NCI-H748 (cell line): ENCODE measurements at regions not wholly inside any gene's neighbourhood (a gene's known extent, or its start where the extent isn't known, plus 50 kb on each side); places are given as distances from the start of the nearest gene placed in this dataset.

Experiments
- DNase-seq: peaks from one replicate; lab custom pipeline; 2025; ENCODE audit not compliant: unreplicated experiment; lab: John Stamatoyannopoulos, UW

GRCh38 chr13:107141767-107142166 lies 573.8 kb upstream of the ARGLU1 start:
- DNase-seq, result no peak

DNA sequence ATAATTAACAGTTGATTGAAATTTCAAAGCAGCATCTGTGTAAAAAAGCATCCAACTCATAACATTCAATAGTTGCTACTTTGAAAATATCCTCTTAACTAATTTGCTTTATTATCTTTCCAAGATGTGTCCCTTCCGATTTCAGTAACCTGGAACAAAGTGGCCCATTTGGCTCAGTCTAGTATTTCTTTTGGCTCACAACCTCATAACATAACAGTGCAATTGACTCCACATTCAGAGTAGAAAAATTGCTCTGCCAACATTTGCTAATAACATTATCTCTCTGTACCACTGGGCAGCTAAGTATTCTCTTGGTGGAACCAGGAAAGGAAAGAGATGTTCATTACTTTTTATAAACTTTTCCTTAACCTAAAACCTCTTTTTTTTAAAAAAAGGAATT lies 571.1 kb upstream of the ARGLU1 start:
- DNase-seq, result no peak

DNA sequence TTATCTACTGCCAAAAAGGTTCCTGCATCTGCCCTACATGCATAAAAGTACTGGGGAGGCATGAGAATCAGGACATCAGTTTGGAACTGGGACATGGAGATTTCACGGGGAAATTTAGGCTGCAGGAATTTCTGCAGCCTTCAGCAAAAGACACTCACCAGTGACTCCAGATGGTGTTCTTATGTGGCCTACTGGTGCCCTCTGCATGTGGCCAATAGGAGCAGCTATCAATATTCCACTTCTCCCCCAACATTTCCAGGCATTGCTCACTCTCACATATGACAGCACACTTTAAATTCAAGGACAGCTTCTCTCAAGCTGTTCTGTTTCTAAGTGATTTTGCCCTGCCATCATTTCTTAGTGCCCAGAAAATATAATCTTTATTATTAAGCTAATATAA lies 570.5 kb upstream of the ARGLU1 start:
- DNase-seq, result no peak

DNA sequence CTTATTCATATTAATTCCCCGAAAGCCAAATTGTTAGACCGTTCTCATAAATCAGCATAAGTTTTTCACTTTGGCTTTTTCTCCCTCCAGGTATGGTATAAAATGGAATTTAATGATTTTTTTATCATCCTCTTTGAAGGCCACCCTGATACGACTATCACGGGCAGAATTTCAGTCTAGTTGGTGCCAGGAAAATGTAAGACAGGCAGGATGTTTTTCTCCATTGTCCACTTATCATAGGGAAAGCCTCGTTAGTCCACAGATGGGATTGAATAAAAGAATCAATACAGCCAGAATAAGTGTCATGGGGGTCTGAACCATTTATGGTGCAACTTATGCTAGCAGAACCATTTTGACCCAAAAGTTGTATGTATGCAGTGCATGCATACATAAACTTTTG lies 566.0 kb upstream of the ARGLU1 start:
- DNase-seq, result no peak

GRCh38 chr13:107130566-107130965 lies 562.6 kb upstream of the ARGLU1 start:
- no peak for DNase-seq

DNA sequence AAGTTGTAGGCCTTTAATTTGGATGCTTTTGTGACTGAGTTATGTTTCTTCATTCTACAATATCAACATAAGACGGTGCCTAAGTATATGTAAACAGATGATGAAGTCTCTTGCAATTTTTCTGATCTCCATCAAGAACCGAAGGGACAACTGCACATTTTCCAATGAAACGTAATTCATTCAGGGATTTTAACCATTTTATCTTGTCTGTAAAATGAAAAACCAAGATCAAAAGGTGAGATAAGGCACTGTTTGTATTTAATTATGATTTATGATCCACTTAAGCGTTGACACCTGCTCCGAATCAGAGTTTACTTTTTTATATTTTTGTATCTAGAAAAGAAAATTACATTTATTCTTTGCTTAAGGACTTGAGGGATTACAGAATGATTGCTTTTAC lies 556.8 kb upstream of the ARGLU1 start:
- no peak for DNase-seq

- peak; percentile 49 for DNase-seq
Measured at GRCh38 chr13:107124129-107124718, 556.3 kb upstream of the ARGLU1 start.

DNA sequence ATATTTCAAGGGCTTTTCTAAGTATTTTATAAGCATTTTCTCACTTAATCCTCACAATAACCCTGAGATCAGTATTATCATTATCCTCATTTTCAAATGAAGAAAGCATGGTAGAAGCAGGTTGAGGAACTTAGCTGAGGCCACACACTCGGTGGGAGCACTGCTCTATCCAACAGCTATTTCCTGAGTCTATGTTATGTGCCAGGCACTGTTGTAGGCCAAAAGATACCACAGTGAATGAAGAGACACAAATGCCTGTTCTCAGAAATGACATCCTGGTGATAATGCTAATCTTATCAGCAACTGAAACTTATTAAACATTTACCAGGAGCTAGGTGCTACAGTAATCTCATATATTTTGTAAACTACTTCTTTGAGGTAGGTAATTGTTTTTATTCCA lies 553.9 kb upstream of the ARGLU1 start:
- no peak for DNase-seq

- no peak for DNase-seq
Measured at GRCh38 chr13:107119989-107120881, 552.3 kb upstream of the ARGLU1 start.

GRCh38 chr13:107118506-107118905 lies 550.6 kb upstream of the ARGLU1 start:
- DNase-seq, result peak; percentile 9

GRCh38 chr13:107117327-107118012 lies 549.5 kb upstream of the ARGLU1 start:
- DNase-seq, result no peak

DNA sequence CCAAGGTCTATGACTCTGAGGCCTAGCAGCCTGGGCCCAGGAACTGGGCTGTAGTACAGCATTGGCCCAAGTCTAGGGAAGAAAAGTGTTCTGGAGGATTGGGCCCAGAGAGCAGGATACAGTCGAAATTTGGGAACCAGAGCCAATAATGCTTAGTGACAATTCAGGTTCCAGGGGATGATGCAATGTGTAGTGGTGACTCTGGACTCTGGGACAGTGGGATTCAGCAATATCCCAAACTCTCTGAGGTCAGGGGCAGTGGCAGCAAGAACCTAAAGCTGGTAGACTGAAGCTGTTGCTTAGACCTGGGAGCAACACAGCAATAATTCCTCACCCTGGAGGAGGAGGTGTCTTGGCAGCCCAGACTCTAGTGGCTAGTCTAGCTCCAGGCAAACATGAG lies 545.5 kb upstream of the ARGLU1 start:
- no peak for DNase-seq

- no peak for DNase-seq
Measured at GRCh38 chr13:107111248-107111647, 543.3 kb upstream of the ARGLU1 start.

- DNase-seq, result no peak
Measured at GRCh38 chr13:107104631-107105030, 536.7 kb upstream of the ARGLU1 start.

DNA sequence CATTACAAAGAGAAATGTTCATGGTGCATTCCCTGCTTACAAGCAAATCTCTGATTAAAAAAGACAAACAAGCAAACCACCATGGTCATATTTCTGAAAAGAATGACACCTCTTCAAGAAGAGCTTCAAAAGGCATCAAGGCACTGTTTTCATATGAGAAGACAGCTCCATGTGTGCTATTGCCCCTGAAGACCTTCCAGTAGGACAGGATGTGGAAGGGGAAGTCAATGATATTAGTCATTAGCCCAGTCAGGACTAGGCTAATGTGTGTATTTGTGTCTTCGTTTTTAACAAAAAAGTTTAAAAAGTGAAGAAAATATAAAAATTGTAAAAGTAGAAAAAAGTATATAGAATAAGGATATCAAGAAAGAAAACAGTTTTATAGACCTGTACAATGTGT lies 534.7 kb upstream of the ARGLU1 start:
- no peak for DNase-seq

DNA sequence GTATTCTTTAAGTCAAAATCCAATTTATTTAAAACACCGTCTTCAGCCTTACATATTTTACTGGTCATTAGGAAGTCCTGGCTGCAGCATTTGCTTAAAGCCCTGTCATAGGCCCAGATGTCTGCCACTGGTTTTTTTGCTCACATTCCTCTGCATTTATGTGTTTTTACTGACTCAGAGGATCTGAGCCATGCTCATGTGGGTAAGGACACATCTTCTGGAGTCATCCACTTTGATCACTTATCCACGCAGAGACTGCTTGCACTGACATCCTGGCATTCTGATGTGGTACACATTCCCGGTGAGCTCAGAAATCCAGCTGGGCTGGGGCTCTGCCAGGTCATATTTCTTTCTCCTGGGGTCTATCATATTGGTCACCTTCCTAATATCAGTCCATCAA lies 531.7 kb upstream of the ARGLU1 start:
- no peak for DNase-seq

DNA sequence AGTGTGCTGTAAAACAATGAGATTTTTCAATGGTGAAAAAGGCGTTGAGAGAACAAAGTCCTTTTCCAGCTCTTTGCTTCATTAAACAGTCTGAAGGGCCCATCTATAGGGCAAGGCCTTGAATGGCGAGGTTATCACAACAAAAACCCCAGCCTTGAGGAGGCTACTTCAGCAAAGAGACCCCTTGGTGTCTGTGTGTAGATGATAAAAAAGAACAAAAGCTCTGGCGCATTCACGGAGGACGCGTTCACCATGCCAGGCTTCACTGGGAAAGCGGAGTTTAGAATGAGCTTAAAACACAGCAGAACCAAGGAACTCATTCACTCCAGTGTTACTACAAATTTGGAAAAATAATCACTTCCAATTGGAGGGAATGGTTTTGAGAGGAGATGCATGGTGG lies 530.0 kb upstream of the ARGLU1 start:
- peak; percentile 64 for DNase-seq

DNA sequence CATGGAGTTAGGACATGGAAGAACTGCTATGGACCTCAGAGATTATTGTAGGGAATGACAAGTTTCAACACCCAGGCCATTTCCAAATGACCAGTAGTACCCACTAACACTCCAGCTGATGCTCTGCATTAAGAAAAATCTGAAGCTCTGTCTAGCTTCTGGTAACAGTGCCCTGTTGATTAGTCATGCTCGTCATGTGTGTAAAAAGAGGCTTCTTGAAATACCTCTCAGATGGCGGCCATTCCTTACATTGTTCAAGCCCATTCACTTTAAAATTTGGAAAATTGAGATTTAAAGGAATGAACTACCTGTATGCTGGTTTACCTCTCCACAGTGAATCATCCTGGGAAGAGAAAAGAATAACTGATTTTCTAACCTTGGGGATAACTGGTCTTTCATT lies 527.9 kb upstream of the ARGLU1 start:
- DNase-seq, result no peak

DNA sequence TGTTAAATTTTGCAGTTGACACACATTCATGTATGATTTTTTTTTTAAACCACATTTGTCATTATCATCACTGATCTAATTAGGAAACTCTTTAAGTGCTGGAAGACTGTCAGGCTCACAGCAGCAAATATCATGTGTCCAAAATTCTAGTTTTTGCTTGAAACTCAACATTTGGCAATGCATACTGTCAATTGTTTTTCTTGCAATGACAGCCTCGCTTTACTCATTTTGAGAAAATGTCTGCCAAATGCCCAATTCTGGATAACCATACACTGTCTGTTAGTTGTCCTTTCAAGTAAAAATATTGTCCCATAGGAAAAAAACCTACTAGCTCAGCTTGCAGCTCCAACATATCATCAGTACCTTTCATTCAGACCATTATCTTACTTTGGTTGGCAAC lies 523.9 kb upstream of the ARGLU1 start:
- DNase-seq, result no peak

GRCh38 chr13:107091428-107091827 lies 523.5 kb upstream of the ARGLU1 start:
- DNase-seq, result no peak

DNA sequence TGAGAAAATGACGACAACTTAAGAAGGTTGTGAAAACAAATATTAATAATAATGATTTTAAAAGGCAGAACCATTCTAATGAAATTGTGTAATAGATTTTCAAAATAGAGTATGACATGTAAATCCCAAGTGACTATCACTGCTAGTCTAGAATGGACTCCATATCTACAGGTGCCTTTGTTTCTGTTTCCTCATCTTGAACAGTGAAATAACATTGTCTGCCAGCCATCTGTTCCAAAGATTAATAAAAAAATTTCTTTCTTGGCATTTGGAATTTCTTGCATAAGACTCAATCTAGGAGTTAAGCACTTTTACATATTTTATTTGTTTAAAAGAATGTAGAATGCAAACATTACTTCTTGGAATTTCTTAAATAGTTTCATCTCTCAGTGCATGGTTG lies 520.1 kb upstream of the ARGLU1 start:
- no peak for DNase-seq

DNA sequence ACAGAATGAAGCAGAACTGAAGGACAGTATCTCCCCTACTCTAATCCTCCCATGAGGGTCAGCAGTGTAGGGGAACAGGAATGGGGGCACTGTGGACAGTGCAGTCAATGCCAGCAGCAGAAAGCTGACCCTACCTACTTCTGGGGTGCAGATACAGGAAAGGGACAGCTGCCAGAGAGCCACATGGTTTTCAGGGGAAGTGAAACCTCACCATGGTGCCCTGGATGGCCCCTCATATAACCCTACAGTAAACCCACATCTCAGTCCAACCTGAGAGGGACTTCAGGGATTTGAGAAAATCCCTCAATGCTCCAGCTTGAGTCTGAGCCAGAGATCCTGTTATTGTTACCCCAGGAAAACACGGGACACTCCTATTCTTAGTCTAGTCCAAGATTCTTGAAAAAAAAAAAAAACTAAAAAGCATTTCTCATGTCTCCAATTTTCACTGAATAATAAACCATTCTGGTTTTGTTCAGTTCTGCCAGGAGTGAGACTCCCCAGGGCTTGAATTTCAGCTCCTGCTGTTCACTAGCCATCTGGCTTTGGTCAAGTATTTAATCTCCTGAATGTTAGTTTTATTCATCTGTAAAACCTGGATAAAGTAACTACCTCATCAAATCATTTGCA lies 511.6 kb upstream of the ARGLU1 start:
- DNase-seq, result no peak
